Esophagus muscularis mucosa (tissue), 4 donors: ENCODE measurements at regions not wholly inside any gene's neighbourhood (a gene's known extent, or its start where the extent isn't known, plus 50 kb on each side); places are given as distances from the start of the nearest gene placed in this dataset.

Experiments
- DNase-seq: peaks from one replicate; pipeline ENCODE4 v3.0.0-alpha.2; 2017; ENCODE audit errors: extremely low spot score
- H3K27ac ChIP-seq, 4 donors: fragments of 200-600 bp; sonication (generic); replicated peaks in 1 of 4; 1 replicate in 3 of 4; 2 replicates in 1 of 4; pipeline ENCODE4 v1.5.1; 2016 to 2019; ENCODE audit warnings: mild to moderate bottlenecking in 1 of 4
- H3K27me3 ChIP-seq, 4 donors: fragments of 200-600 bp; sonication (generic); one replicate each; pipeline versions ENCODE4 v1.5.1 to v1.6.0; 2016 to 2019
- H3K36me3 ChIP-seq, 4 donors: fragments of 200-600 bp; sonication (generic); one replicate each; pipeline ENCODE4 v1.5.1; 2016 to 2019
- H3K4me1 ChIP-seq, 4 donors: fragments of 200-600 bp; sonication (generic); one replicate each; pipeline ENCODE4 v1.5.1; 2016 to 2019
- H3K4me3 ChIP-seq, 4 donors: fragments of 200-600 bp; sonication (generic); 1 replicate in 2 of 4; 2 replicates in 2 of 4; pipeline ENCODE4 v1.5.1; 2016 to 2019; ENCODE audit warnings: mild to moderate bottlenecking in 4 of 4, moderate library complexity in 1 of 4
- H3K9me3 ChIP-seq, 4 donors: fragments of 200-600 bp; sonication (generic); 1 replicate in 3 of 4; 2 replicates in 1 of 4; pipeline ENCODE4 v1.5.1; 2016 to 2019
- EP300 ChIP-seq: sonication (generic); formaldehyde crosslinking; IDR thresholded peaks from one replicate; pipeline ENCODE4 v1.6.1; 2017; ENCODE audit warnings: antibody characterized with exemption
- POLR2A ChIP-seq: fragments of 450-650 bp; IDR thresholded peaks from one replicate; pipeline ENCODE4 v1.6.1; 2017; ENCODE audit warnings: antibody characterized with exemption, moderate library complexity, mild to moderate bottlenecking, low read depth
- POLR2AphosphoS5 ChIP-seq, 2 donors: sonication (generic); formaldehyde crosslinking; IDR thresholded peaks; one replicate each; pipeline ENCODE4 v1.6.1; 2017; ENCODE audit warnings: antibody characterized with exemption in 2 of 2
- WGBS: methylation state at CpG from one replicate; pipeline ENCODE4 v1.1.5; 2018; 5-methylcytosine and 5-hydroxymethylcytosine counted together
- intact Hi-C: fragments of 100-400 bp; cut with DNase I; formaldehyde crosslinking; loops from one replicate; pipeline ENCODE4 v1.15.1; 2023
- TF ChIP-seq, protein P1 (sequence below), 3 experiments: fragments of 200-600 bp in 2 of 3; fragments of 450-650 bp in 1 of 3; sonication (generic) in 2 of 3; IDR thresholded peaks; one replicate each; pipeline ENCODE4 v1.5.1; 2017 to 2019; ENCODE audit warnings: antibody characterized with exemption in 3 of 3, mild to moderate bottlenecking in 2 of 3, moderate library complexity in 1 of 3

GRCh38 chr12:84502180-84502860 lies 410.3 kb downstream of the SLC6A15 start:
- WGBS = 95% methylated on average over 2 of the region's 2 CpGs

DNA sequence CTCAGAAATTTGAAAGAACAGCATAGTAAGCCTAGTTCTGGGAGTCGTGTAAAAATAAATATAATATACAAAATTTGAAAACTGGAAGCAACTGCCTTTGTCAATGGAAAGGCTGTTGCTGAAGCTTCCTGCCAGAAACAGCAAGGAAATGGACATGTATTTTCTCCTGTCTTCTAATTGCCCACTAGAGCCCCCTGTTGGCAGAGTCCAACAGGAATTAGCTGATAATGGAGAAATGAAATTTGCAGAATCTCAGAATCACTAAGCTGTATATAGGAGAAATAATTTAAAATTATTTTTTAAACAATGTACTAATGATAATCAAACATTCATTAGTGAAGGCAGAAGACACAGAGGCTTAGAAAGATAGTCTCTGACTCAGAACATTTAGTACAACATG lies 414.8 kb downstream of the SLC6A15 start:
- intact Hi-C loops = no loop called here
- no peak for DNase-seq

More at GRCh38 chr12:84502180-84502860, 410.3 kb downstream of the SLC6A15 start:
- no peak for DNase-seq
- H3K27ac ChIP-seq = no peak overlapping the region
- no peak for TF ChIP-seq POLR2A
- TF ChIP-seq POLR2AphosphoS5 (IDR thresholded peaks at IDR 0.05) = no peak
- TF ChIP-seq, protein P1, sequence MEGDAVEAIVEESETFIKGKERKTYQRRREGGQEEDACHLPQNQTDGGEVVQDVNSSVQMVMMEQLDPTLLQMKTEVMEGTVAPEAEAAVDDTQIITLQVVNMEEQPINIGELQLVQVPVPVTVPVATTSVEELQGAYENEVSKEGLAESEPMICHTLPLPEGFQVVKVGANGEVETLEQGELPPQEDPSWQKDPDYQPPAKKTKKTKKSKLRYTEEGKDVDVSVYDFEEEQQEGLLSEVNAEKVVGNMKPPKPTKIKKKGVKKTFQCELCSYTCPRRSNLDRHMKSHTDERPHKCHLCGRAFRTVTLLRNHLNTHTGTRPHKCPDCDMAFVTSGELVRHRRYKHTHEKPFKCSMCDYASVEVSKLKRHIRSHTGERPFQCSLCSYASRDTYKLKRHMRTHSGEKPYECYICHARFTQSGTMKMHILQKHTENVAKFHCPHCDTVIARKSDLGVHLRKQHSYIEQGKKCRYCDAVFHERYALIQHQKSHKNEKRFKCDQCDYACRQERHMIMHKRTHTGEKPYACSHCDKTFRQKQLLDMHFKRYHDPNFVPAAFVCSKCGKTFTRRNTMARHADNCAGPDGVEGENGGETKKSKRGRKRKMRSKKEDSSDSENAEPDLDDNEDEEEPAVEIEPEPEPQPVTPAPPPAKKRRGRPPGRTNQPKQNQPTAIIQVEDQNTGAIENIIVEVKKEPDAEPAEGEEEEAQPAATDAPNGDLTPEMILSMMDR (IDR thresholded peaks at IDR 0.05) = no peak
- TF ChIP-seq EP300 = no peak
- H3K9me3 ChIP-seq = no peaks in the 10 kb centered on the region
- no peaks in the 10 kb centered on the region for H3K27me3 ChIP-seq
- intact Hi-C loops = no loop called here
- H3K4me3 ChIP-seq = no peak overlapping the region
- H3K36me3 ChIP-seq = no peaks in the 10 kb centered on the region
- H3K4me1 ChIP-seq = peaks cover 0 to 3% (median 0%) of the 10 kb centered on the region in 4 donors

DNA sequence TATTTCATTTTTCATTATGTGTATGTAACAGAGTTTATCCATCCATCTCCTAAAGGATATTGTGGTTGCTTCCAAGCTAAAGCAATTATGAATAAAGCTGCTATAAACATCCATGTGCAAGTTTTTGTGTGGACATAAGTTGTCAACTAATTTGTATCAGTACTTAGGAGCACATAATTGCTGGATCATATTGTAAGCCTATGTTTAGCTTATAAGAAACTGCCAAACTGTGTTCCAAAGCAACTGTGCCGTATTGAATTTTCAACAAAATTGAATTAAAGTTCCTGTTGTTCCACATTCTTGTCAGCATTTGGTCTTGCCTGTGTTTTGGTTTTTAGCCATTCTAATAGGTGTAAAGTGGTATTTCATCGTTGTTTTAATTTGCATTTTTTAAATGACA lies 416.9 kb downstream of the SLC6A15 start:
- H3K4me3 ChIP-seq = no peak overlapping the region
- no peak for TF ChIP-seq POLR2AphosphoS5 (IDR thresholded peaks at IDR 0.05)
- no peak for TF ChIP-seq POLR2A
- TF ChIP-seq, protein P1 (IDR thresholded peaks at IDR 0.05) = no peak
- no peak for TF ChIP-seq EP300
- H3K4me1 ChIP-seq = no peaks in the 10 kb centered on the region
- no peak for DNase-seq
- intact Hi-C loops = no loop called here
- no peaks in the 10 kb centered on the region for H3K36me3 ChIP-seq
- H3K9me3 ChIP-seq = no peaks in the 10 kb centered on the region
- H3K27me3 ChIP-seq = no peaks in the 10 kb centered on the region
- 92% methylated on average over 2 of the region's 2 CpGs for WGBS
- H3K27ac ChIP-seq = no peak overlapping the region

More for the DNA sequence above, 414.8 kb downstream of the SLC6A15 start:
- no peaks in the 10 kb centered on the region for H3K4me1 ChIP-seq
- H3K36me3 ChIP-seq = no peaks in the 10 kb centered on the region
- no peaks in the 10 kb centered on the region for H3K9me3 ChIP-seq
- no peak overlapping the region for H3K4me3 ChIP-seq
- 71% methylated on average over 1 of the region's 1 CpG for WGBS
- H3K27me3 ChIP-seq = no peaks in the 10 kb centered on the region
- TF ChIP-seq, protein P1 (IDR thresholded peaks at IDR 0.05) = peak in 1 of 3 experiments; percentile 30
- TF ChIP-seq POLR2AphosphoS5 (IDR thresholded peaks at IDR 0.05) = no peak
- H3K27ac ChIP-seq = no peak overlapping the region

GRCh38 chr12:84492351-84492883 lies 420.2 kb downstream of the SLC6A15 start:
- 72% methylated on average over 3 of the region's 3 CpGs for WGBS
- Histone ChIP-seq H3K4me3 (no peak overlapping the region), H3K36me3 (no peaks in the 10 kb centered on the region), H3K27me3 (no peaks in the 10 kb centered on the region), H3K27ac (no peak overlapping the region), H3K4me1 (no peaks in the 10 kb centered on the region), H3K9me3 (no peaks in the 10 kb centered on the region)
- intact Hi-C loops = no loop called here
- TF ChIP-seq POLR2A (no peak), POLR2AphosphoS5 (IDR thresholded peaks at IDR 0.05) (no peak), EP300 (no peak)
- TF ChIP-seq, protein P1 (IDR thresholded peaks at IDR 0.05) = no peak
- DNase-seq = no peak
